WTC11 (cell line): ENCODE measurements at regions not wholly inside any gene's neighbourhood (a gene's known extent, or its start where the extent isn't known, plus 50 kb on each side); places are given as distances from the start of the nearest gene placed in this dataset.

Source experiments
- ATF3 ChIP-seq: sonication (generic); formaldehyde crosslinking; conservative IDR thresholded peaks from 2 replicates; pipeline ENCODE4 v1.8.1; 2022; ENCODE audit warnings: mild to moderate bottlenecking, missing genetic modification reagents
- CREB1 ChIP-seq: sonication (generic); formaldehyde crosslinking; IDR thresholded peaks from 2 replicates; pipeline ENCODE4 v1.8.0; 2023; ENCODE audit warnings: mild to moderate bottlenecking, missing genetic modification reagents
- CTCF ChIP-seq: fragments of 200-600 bp; IDR thresholded peaks from 2 replicates; pipeline ENCODE4 v1.8.0; 2022; ENCODE audit warnings: antibody characterized with exemption
- E2F4 ChIP-seq: sonication (generic); formaldehyde crosslinking; IDR thresholded peaks from 2 replicates; pipeline ENCODE4 v1.8.1; 2022; ENCODE audit warnings: low read depth, mild to moderate bottlenecking, moderate library complexity, missing genetic modification reagents, borderline replicate concordance
- ELF4 ChIP-seq: sonication (generic); formaldehyde crosslinking; IDR thresholded peaks from 2 replicates; pipeline ENCODE4 v1.8.1; 2022; ENCODE audit warnings: low read depth, mild to moderate bottlenecking, moderate library complexity, missing genetic modification reagents
- GTF2I ChIP-seq: fragments of 250-450 bp; sonication (Bioruptor Pico); conservative IDR thresholded peaks from 2 replicates; pipeline ENCODE4 v1.4.0; 2021; ENCODE audit warnings: mild to moderate bottlenecking
- MAX ChIP-seq: sonication (generic); formaldehyde crosslinking; IDR thresholded peaks from 2 replicates; pipeline ENCODE4 v1.8.0; 2022; ENCODE audit warnings: mild to moderate bottlenecking, missing genetic modification reagents
- PREB ChIP-seq: sonication (generic); formaldehyde crosslinking; IDR thresholded peaks from 2 replicates; pipeline ENCODE4 v1.8.1; 2022; ENCODE audit warnings: mild to moderate bottlenecking, missing genetic modification reagents, moderate library complexity, borderline replicate concordance
- SMAD3 ChIP-seq: sonication (generic); formaldehyde crosslinking; IDR thresholded peaks from 2 replicates; pipeline ENCODE4 v1.8.0; 2022; ENCODE audit warnings: missing genetic modification reagents, mild to moderate bottlenecking, borderline replicate concordance
- SP1 ChIP-seq: sonication (generic); formaldehyde crosslinking; conservative IDR thresholded peaks from 2 replicates; pipeline ENCODE4 v1.8.1; 2022; ENCODE audit warnings: missing genetic modification reagents
- ZNF423 ChIP-seq: fragments of 250-450 bp; sonication (Bioruptor Pico); IDR thresholded peaks from 2 replicates; pipeline ENCODE4 v2.1.2; 2022; ENCODE audit warnings: mild to moderate bottlenecking, moderate library complexity
- ZNF512 ChIP-seq: sonication (generic); formaldehyde crosslinking; IDR thresholded peaks from 2 replicates; pipeline ENCODE4 v1.8.1; 2022; ENCODE audit warnings: missing genetic modification reagents, borderline replicate concordance
- ZSCAN18 ChIP-seq: fragments of 250-450 bp; sonication (Bioruptor Pico); IDR thresholded peaks from 2 replicates; pipeline ENCODE4 v2.1.2; 2022; ENCODE audit warnings: mild to moderate bottlenecking, moderate library complexity

GRCh38 chr10:83375274-83375673 lies 764.0 kb upstream of the GHITM start:
- TF ChIP-seq ZNF423 (CRISPR knock-in tag), result no peak
- no peak for TF ChIP-seq CREB1 (CRISPR knock-in tag)
- no peak for TF ChIP-seq ZNF512 (CRISPR knock-in tag)
- no peak for TF ChIP-seq CTCF
- no peak for TF ChIP-seq PREB (CRISPR knock-in tag)
- no peak for TF ChIP-seq MAX
- TF ChIP-seq SMAD3, result no peak
- TF ChIP-seq GTF2I (CRISPR knock-in tag), result no peak
- TF ChIP-seq ZSCAN18, result no peak
- no peak for TF ChIP-seq ELF4
- no peak for TF ChIP-seq E2F4 (CRISPR knock-in tag)
- TF ChIP-seq SP1 (CRISPR knock-in tag), result no peak
- TF ChIP-seq ATF3, result no peak
